Jurkat, Clone E6-1 (cell line): ENCODE measurements at regions not wholly inside any gene's neighbourhood (a gene's known extent, or its start where the extent isn't known, plus 50 kb on each side); places are given as distances from the start of the nearest gene placed in this dataset.

Experiments used
- DNase-seq: peaks from one replicate; pipeline ENCODE4 v3.0.0-alpha.2; 2011; ENCODE audit warnings: low read depth, low spot score
- H3K4me3 ChIP-seq: 2 replicates; pipeline ENCODE4 v1.5.1; 2011; ENCODE audit warnings: mild to moderate bottlenecking, low read length, control low read depth, moderate library complexity

DNA sequence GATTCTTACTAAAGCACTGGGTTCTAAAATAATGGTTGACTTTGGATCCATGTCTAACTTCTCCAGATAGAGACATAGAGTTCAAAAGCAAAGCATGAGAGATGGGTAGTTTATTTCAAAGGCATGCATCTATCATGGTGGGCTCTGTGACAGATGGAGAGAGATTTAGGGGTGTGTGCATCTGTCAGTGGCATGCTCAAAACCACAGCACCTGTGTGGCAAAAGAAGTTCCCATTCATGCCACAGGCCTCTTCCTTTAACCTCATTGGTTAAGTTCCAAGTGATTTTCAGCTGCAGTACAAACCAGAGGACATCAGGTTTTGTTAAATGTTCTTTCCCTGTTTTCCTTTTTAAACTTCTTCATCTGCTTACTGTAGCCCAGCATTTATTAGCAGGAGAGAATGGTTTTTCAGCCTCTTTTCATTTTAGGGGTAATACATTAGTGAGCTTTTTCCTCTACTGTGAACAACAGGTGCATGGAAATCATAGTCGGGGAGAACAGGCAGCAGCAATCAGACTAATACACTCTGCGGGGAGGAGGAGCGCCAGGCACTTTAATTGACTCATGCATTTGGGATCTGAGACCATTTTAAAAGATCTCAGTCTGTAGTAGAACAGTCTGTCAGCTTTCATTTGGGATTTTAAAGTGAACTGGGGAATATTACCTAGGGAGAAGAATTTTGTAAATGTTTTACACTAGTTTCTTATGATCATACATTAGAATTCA, 52.4 kb upstream of the UPP2 start:
- peak; percentile 75 for DNase-seq
- no peak overlapping the region for H3K4me3 ChIP-seq

DNA sequence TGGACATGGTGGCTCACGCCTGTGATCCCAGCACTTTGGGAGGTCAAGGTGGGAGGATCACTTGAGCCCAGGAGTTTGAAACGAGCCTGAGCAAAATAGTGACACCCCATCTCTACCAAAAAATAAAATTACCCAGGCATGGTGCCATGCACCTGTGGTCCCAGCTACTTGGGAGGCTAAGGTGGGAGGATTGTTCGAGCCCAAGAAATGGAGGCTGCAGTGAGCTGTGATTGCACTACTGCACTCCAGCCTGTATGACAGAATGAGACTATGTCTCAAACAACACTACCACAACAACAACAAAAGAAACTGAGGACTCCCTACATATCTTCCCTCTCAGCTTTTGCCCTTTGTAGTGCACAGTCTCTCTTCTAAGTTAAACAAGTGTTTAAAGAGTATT, 53.3 kb upstream of the UPP2 start:
- no peak for DNase-seq
- no peak overlapping the region for H3K4me3 ChIP-seq

DNA sequence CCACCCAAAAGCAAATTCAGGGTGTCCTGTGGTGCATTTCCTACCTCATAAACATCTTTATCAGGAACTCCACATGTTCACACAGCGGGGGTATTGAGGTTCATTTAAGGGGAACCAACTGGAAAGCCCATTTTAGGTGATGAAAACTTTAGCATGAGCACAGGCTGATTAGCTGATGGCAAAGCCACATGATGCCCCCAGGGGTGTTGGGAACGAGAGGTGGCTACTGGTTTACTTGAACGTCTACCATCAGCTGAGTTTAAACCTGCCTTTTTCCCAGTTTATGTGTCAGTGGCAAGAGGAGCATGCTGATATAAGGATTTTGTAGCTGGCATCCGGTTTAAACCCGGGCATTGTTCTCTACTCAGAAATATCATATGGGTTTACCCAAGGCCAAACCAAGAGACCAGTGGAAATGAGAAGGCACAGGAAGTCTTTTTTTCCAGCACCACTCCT, 54.5 kb upstream of the UPP2 start:
- no peak overlapping the region for H3K4me3 ChIP-seq
- DNase-seq, result no peak

- no peak for DNase-seq
- H3K4me3 ChIP-seq, result no peak overlapping the region
Observed at GRCh38 chr2:158046121-158046880, 55.4 kb upstream of the UPP2 start.

GRCh38 chr2:158045362-158045761, 56.3 kb upstream of the UPP2 start:
- H3K4me3 ChIP-seq, result no peak overlapping the region
- DNase-seq, result no peak

DNA sequence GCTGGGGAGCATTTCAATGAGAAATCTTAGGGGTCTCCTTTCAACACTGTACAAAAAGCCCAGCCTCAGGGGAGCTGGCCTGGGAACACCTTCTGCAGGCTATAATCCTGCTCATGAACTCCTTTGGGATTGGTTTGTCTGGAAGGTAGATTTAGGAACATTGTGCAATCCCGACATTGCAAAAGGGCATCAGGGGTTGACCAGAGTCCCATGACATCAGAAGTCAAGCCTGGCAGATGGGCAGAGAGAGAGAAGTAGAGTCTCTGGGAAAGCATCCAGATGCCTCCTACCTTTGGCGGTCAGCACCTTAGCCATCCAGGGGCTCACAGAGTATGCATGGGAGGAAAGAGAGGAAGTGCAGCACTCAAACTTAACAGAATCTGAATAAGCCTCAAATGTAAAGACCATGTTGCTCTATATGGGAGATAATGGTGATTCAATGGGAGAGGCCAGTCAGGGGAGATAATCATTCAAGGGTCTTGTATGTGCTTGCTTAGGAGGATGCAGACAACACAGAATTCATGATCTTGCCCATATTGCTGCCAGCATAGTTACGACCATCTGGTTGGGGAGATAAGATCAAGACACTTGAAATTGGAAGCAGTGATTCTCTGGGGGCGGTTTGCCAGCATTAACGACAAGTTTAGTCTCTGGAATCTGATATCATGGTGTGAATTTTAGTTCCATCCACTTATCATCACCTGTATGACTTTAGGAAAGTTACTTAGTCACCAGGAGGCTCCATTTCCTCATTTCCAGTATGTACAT, 58.3 kb upstream of the UPP2 start:
- no peak for DNase-seq
- no peak overlapping the region for H3K4me3 ChIP-seq

DNA sequence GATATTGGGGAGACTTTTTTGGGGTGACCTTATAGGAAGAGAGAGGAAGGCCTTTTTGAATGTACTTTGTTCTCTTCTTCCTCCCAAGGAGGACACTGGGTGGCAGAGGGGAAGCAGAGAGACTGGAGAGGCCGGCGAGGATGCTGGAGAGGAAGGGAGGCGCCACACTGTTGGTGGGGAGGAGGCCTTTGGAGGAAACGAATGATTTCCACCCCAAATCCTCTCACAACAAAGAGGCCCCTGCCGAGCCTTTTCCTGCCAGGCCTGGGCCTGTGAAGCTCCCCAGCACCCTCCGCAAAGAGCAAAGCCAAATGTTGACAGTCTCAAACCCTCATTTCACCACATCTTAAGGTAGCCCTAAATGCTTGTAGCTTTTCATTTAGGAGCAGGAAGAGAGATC, 59.0 kb upstream of the UPP2 start:
- no peak overlapping the region for H3K4me3 ChIP-seq
- DNase-seq, result peak; percentile 33

GRCh38 chr2:158042245-158042644, 59.4 kb upstream of the UPP2 start:
- DNase-seq, result no peak
- H3K4me3 ChIP-seq, result no peak overlapping the region

- no peak for DNase-seq
- H3K4me3 ChIP-seq, result no peak overlapping the region
Observed at GRCh38 chr2:158041400-158041799, 60.3 kb upstream of the UPP2 start.

GRCh38 chr2:158038901-158039300, 62.8 kb upstream of the UPP2 start:
- DNase-seq, result no peak
- H3K4me3 ChIP-seq, result no peak overlapping the region

- H3K4me3 ChIP-seq, result no peak overlapping the region
- DNase-seq, result no peak
Observed at GRCh38 chr2:158034198-158034866, 67.3 kb upstream of the UPP2 start.

DNA sequence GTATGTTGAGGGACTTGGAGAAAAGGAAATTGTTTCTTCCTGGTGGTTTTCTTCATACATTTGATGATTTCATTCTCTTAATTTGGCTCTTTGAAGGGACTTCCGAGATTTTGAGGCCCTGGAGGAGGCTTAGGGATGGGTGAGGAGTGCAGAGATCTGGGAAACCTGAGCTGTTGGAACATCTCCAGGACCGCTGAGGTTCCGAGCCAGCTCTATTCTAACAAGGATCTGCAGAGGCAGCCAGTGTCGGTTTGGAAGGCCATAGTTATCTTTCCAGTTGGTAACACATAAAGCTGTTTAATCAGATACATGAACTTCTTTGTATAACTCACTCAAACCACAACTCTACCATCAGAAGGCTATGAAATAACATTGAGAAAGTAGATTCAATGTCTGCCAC, 70.3 kb upstream of the UPP2 start:
- DNase-seq, result no peak
- no peak overlapping the region for H3K4me3 ChIP-seq

- DNase-seq, result no peak
- no peak overlapping the region for H3K4me3 ChIP-seq
Observed at GRCh38 chr2:158025255-158025996, 76.2 kb upstream of the UPP2 start.

DNA sequence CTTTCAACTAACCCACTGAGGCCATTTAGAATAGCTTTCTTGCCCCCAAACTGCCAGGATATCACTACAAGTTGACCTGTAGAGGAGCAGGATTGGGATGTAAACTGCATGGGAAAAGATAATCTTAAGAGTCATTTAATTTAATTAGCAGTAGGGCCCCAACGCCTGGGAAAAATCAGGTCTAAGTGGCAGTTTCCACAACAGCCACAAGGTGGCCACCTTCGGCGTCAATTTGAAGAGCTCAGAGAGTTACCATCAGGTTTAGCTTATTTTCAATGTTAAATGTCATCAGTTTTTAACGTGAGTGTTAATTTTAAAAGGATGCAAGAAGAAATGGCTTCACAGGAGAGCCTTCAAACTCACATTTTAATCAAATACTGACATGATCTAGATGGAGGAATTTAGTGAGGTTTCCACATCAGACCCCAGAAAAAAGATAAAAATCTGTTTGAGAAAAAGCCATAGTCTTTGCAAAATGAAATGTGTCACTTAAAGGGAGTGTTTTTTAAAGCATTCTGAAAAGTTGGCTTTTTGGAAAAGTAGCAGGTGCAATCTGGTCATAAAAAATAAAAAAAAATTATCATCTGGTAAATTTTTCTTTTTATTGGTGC, 77.3 kb upstream of the UPP2 start:
- no peak overlapping the region for H3K4me3 ChIP-seq
- peak; percentile 28 for DNase-seq

DNA sequence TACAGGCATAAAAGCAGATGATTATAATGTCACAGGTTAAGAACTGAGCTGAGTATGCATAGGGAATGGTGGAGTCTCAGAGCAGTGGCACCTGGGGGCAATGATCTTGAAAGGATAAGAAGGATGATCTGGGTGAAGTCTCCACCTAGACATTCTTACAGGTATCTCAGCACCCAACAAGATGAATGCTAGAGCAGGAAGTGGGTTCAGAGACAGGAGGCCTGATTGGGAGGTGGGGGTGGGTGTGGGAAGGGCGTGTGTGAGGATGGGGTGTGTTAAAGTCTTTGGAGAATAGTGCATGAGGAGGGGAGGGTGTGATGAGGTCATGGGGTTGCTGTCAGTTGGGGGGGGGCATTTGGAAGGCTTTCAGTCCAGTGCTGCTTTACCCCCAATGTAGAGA, 78.8 kb upstream of the UPP2 start:
- DNase-seq, result no peak
- no peak overlapping the region for H3K4me3 ChIP-seq

DNA sequence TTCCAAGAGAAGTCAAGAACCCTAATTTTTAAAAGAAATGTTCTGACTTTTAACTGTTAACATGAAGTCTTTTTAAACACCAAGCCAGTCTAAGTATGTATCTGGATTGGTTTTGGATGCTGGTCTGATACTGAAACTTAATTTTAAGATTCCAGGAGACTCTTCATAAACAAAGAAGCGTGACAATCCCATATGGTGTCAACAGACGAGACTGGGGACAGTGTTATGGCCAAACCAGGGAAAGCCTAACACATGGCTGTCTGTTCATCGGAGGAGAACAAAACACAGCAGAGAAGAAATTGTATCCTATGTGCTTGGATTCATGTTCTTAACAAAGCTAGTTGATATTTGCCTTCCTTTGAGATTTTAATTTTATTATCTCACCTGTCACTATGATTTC, 80.5 kb upstream of the UPP2 start:
- no peak overlapping the region for H3K4me3 ChIP-seq
- no peak for DNase-seq

GRCh38 chr2:158015428-158016076, 86.1 kb upstream of the UPP2 start:
- peak; percentile 35 for DNase-seq
- H3K4me3 ChIP-seq, result no peak overlapping the region

DNA sequence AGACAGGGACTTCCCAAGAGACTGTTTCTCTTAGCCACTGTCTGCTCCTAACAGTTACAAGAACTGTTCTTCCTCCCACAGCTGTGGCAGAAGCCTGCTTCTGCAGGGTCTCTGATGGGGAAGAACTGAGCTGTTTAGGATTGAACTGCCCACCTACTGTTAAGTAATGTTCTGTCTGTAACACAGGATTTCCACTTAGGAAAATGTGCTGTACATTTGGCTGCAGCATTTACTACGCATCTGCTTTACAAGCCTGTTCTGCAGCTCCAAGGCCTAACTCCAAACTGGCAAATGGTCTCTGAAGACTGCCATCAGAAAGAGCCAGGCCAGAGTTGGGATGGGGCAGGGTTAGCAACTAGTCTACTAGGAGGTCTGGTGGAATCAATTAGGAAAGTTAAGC, 87.8 kb upstream of the UPP2 start:
- DNase-seq, result no peak
- H3K4me3 ChIP-seq, result no peak overlapping the region
